ENCODE measurements at regions not wholly inside any gene's neighbourhood (a gene's known extent, or its start where the extent isn't known, plus 50 kb on each side); places are given as distances from the start of the nearest gene placed in this dataset.

DNA sequence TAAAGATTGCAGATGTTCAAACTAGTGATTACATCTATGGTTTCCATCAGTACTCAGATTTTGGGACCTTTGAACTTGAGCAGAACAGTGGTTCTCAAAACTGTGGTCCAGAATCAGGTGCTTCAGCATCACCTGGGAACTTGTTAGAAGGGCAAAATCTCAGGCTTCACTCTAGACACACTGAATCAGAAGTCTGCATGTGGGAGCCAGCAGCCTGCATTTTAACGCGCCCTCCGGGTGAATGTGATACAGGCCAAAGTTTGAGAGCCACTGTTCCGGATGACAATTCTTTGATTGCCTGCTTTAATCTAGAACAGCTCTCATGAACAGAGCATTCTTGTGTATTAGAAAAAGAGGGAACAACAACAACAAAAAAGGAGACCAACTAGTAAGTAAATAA is 261.7 kb downstream of the GPD2 start:
- Histone ChIP-seq H3K27me3 (ENCODE audit: insufficient read depth, low read depth, severe bottlenecking) (no peaks in the 10 kb centered on the region), H3K36me3 (no peaks in the 10 kb centered on the region), H3K4me3 (ENCODE audit: low read depth, low read length) (no peak overlapping the region), H3K27ac (no peak overlapping the region), H3K9me3 (ENCODE audit: severe bottlenecking) (no peaks in the 10 kb centered on the region)
- TF ChIP-seq, protein P1, sequence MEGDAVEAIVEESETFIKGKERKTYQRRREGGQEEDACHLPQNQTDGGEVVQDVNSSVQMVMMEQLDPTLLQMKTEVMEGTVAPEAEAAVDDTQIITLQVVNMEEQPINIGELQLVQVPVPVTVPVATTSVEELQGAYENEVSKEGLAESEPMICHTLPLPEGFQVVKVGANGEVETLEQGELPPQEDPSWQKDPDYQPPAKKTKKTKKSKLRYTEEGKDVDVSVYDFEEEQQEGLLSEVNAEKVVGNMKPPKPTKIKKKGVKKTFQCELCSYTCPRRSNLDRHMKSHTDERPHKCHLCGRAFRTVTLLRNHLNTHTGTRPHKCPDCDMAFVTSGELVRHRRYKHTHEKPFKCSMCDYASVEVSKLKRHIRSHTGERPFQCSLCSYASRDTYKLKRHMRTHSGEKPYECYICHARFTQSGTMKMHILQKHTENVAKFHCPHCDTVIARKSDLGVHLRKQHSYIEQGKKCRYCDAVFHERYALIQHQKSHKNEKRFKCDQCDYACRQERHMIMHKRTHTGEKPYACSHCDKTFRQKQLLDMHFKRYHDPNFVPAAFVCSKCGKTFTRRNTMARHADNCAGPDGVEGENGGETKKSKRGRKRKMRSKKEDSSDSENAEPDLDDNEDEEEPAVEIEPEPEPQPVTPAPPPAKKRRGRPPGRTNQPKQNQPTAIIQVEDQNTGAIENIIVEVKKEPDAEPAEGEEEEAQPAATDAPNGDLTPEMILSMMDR (IDR thresholded peaks at IDR 0.05; ENCODE audit: low read depth, low read length), result no peak
- DNase-seq, result no peak

- no peaks in the 10 kb centered on the region for H3K36me3 ChIP-seq
Measured at GRCh38 chr2:156700681-156701080, 264.5 kb downstream of the GPD2 start.

GRCh38 chr2:156702541-156702940 is 266.4 kb downstream of the GPD2 start:
- DNase-seq, result no peak
- H3K9me3 ChIP-seq (ENCODE audit: severe bottlenecking), result no peaks in the 10 kb centered on the region
- H3K27me3 ChIP-seq (ENCODE audit: insufficient read depth, low read depth, severe bottlenecking), result no peaks in the 10 kb centered on the region
- TF ChIP-seq, protein P1 (IDR thresholded peaks at IDR 0.05; ENCODE audit: low read depth, low read length), result no peak
- no peak overlapping the region for H3K27ac ChIP-seq
- no peaks in the 10 kb centered on the region for H3K36me3 ChIP-seq
- H3K4me3 ChIP-seq (ENCODE audit: low read depth, low read length), result no peak overlapping the region

More at GRCh38 chr2:156700681-156701080, 264.5 kb downstream of the GPD2 start:
- H3K4me3 ChIP-seq (ENCODE audit: low read depth, low read length), result no peak overlapping the region
- no peak for DNase-seq
- no peaks in the 10 kb centered on the region for H3K27me3 ChIP-seq (ENCODE audit: insufficient read depth, low read depth, severe bottlenecking)
- TF ChIP-seq, protein P1 (IDR thresholded peaks at IDR 0.05; ENCODE audit: low read depth, low read length), result no peak
- no peaks in the 10 kb centered on the region for H3K9me3 ChIP-seq (ENCODE audit: severe bottlenecking)
- H3K27ac ChIP-seq, result no peak overlapping the region

DNA sequence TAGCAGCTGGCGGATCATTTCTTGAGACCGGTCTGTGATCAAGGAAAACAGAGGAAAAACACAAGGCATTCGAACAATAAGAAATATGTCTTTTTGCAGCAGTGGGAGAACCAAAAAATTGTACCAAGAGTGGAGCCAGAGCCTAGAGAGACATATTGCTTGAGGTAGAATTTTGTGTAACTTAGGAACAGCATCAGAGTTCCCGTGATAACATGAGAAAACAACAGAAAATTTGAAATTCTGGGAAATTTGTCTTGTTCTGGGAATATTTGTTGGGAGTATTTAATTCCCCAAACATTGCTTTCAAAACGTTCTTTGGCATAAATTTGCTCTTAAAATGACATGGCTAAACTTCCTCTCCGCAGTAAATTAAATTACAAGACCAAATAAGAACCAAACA is 267.5 kb downstream of the GPD2 start:
- H3K4me3 ChIP-seq (ENCODE audit: low read depth, low read length), result no peak overlapping the region
- DNase-seq, result no peak
- H3K27me3 ChIP-seq (ENCODE audit: insufficient read depth, low read depth, severe bottlenecking), result no peaks in the 10 kb centered on the region
- H3K9me3 ChIP-seq (ENCODE audit: severe bottlenecking), result no peaks in the 10 kb centered on the region
- H3K27ac ChIP-seq, result no peak overlapping the region
- H3K36me3 ChIP-seq, result no peaks in the 10 kb centered on the region
- TF ChIP-seq, protein P1 (IDR thresholded peaks at IDR 0.05; ENCODE audit: low read depth, low read length), result no peak

- no peaks in the 10 kb centered on the region for H3K36me3 ChIP-seq
- H3K27me3 ChIP-seq (ENCODE audit: insufficient read depth, low read depth, severe bottlenecking), result no peaks in the 10 kb centered on the region
- DNase-seq, result no peak
- H3K9me3 ChIP-seq (ENCODE audit: severe bottlenecking), result no peaks in the 10 kb centered on the region
- TF ChIP-seq, protein P1 (IDR thresholded peaks at IDR 0.05; ENCODE audit: low read depth, low read length), result no peak
- H3K4me3 ChIP-seq (ENCODE audit: low read depth, low read length), result no peak overlapping the region
- H3K27ac ChIP-seq, result no peak overlapping the region
Measured at GRCh38 chr2:156704132-156704531, 268.0 kb downstream of the GPD2 start.

DNA sequence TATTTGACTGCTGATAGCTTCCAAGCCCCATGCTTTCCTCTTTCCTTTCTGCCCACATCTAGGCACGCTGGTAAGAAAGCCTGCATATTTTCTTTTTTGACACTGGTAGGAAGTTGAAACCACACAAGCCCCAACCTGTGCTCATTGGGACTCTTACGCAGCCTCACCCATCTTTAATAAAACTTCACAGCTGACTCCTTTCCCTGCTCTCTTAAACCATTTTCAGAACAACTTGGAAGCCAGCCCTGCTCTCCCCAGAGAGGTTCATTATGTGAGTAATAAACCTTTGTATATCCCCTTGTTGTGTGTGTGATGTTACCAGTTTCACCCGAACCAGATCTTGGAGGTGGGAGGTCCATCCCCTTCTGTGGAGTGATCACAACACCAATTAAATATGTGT is 268.4 kb downstream of the GPD2 start:
- Histone ChIP-seq H3K36me3 (no peaks in the 10 kb centered on the region), H3K4me3 (ENCODE audit: low read depth, low read length) (no peak overlapping the region), H3K27me3 (ENCODE audit: insufficient read depth, low read depth, severe bottlenecking) (no peaks in the 10 kb centered on the region), H3K9me3 (ENCODE audit: severe bottlenecking) (no peaks in the 10 kb centered on the region), H3K27ac (no peak overlapping the region)
- TF ChIP-seq, protein P1 (IDR thresholded peaks at IDR 0.05; ENCODE audit: low read depth, low read length), result no peak
- no peak for DNase-seq
